DND-41 (cell line): ENCODE measurements at regions not wholly inside any gene's neighbourhood (a gene's known extent, or its start where the extent isn't known, plus 50 kb on each side); places are given as distances from the start of the nearest gene placed in this dataset.

Experiments used
- EZH2 ChIP-seq: IDR thresholded peaks from 3 replicates; pipeline ENCODE4 v1.6.1; 2012; ENCODE audit warnings: borderline replicate concordance, low read depth, mild to moderate bottlenecking, moderate library complexity, low read length, inconsistent platforms; ENCODE audit not compliant: severe bottlenecking
- TF ChIP-seq, protein P1 (sequence below): IDR thresholded peaks from 2 replicates; pipeline ENCODE4 v1.5.1; 2012; ENCODE audit warnings: borderline replicate concordance, low read length, moderate library complexity, mild to moderate bottlenecking; ENCODE audit not compliant: poor library complexity, severe bottlenecking; ENCODE audit errors: extremely low read depth

DNA sequence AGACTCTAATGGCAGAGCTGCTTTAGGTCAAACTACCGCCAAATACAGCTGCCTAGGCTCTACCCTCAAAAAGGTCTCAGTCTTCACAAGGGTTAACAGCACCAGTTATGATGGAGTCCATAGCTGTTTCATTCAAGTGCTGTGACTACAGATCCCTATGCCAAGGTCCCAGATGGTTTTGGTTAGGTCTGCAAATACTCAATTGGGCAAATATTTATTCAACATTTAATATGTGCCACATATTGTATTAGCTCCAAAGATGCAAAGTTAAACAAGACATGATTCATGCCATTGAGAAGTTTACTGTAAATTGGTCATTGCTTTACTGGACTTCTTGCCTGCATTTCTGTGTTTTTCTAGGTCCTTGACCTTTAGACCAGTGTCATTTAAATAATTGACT lies 55.8 kb upstream of the TFAP2D start:
- TF ChIP-seq, protein P1, sequence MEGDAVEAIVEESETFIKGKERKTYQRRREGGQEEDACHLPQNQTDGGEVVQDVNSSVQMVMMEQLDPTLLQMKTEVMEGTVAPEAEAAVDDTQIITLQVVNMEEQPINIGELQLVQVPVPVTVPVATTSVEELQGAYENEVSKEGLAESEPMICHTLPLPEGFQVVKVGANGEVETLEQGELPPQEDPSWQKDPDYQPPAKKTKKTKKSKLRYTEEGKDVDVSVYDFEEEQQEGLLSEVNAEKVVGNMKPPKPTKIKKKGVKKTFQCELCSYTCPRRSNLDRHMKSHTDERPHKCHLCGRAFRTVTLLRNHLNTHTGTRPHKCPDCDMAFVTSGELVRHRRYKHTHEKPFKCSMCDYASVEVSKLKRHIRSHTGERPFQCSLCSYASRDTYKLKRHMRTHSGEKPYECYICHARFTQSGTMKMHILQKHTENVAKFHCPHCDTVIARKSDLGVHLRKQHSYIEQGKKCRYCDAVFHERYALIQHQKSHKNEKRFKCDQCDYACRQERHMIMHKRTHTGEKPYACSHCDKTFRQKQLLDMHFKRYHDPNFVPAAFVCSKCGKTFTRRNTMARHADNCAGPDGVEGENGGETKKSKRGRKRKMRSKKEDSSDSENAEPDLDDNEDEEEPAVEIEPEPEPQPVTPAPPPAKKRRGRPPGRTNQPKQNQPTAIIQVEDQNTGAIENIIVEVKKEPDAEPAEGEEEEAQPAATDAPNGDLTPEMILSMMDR = no peak
- no peak for TF ChIP-seq EZH2
